Pulmonary artery endothelial cell (primary cell): ENCODE measurements at regions not wholly inside any gene's neighbourhood (a gene's known extent, or its start where the extent isn't known, plus 50 kb on each side); places are given as distances from the start of the nearest gene placed in this dataset.
"Not testable (repeated sequence)": the region's sequence is repeated elsewhere in the genome, so short reads cannot be mapped to it uniquely, and the experiment has no call there.

Source experiments
- DNase-seq: peaks from one replicate; pipeline ENCODE4 v3.0.0-alpha.2; 2011; ENCODE audit warnings: low read depth, low spot score

GRCh38 chr9:26789959-26790358 is 102.6 kb downstream of the CAAP1 start:
- DNase-seq: no peak

DNA sequence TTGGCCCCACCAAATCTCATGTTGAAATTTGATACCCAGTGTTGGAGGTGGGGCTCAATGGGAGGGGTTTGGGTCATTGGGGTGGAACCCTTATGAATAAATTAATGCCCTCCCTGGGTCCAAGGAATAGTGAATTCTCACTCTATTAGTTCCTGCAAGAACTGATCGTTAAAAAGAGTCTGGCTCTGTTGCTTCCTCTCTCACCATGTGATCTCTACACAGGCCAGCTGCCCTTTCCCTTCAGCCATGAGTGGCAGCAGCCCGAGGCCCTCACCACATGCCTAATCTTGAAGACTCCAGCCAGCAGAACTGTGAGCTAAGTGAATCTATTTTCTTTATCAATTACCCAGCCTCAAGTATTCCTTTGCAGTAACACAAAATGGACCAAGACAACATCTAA is 106.0 kb downstream of the CAAP1 start:
- no peak for DNase-seq

- no peak for DNase-seq
Measured at GRCh38 chr9:26782899-26783298, 109.7 kb downstream of the CAAP1 start.

GRCh38 chr9:26781906-26782305 is 110.7 kb downstream of the CAAP1 start:
- no peak for DNase-seq

DNA sequence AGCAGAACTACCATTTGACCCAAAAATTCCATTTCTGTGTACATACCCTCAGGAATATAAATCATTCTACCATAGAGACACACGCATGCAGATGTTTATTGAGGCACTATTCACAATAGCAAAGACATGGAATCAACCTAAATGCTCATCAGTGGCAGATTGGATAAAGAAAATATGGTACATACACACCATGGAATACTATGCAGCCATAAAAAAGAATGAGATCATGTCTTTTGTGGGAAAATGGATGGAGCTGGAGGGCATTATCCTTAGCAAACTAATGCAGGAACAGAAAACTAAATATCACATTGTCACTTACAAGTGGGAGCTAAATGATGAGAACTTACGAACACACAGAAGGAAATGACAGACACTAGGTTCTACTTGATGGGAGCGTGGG is 112.3 kb downstream of the CAAP1 start:
- DNase-seq: not testable (repeated sequence)

DNA sequence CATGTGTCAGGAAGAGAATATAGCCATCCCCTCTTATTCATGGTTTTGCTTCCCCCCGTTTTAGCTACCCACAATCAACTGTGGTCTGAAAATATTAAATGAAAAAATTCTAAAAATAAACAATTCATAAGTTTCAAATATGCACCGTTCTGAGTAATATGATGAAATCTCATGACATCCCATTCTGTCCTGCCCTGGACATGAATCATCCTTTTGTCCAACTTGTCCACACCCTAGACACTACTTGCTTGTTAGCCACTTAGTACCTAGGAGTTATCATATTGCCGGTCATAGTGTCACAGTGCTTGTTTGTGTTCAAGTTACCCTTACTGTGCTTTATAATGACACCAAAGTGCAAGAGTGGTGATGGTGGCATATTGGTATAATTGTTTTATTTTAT is 113.5 kb downstream of the CAAP1 start:
- DNase-seq: no peak

GRCh38 chr9:26775391-26775790 is 117.2 kb downstream of the CAAP1 start:
- DNase-seq: no peak

GRCh38 chr9:26773056-26773455 is 119.5 kb downstream of the CAAP1 start:
- DNase-seq: no peak

GRCh38 chr9:26770821-26771220 is 121.8 kb downstream of the CAAP1 start:
- no peak for DNase-seq

DNA sequence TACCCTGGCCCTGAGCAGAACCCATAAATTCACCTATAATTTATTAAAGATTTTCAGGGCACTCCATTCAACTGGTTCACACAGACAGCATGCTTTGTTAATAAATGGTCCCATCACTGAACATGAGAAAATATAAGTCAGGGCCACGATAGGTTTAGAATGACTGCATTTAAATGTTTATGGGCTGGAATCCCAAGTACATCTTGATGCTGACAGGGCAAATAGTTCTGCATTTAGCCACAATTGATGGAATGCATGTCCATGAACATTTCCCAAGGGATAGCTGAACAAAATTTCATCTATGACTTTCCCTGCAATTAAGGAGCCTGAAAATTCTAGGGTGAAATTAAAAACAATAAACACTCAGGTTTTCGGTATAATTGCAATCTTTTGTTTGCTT is 124.5 kb downstream of the CAAP1 start:
- no peak for DNase-seq

GRCh38 chr9:26760675-26761074 is 131.9 kb downstream of the CAAP1 start:
- DNase-seq: no peak

DNA sequence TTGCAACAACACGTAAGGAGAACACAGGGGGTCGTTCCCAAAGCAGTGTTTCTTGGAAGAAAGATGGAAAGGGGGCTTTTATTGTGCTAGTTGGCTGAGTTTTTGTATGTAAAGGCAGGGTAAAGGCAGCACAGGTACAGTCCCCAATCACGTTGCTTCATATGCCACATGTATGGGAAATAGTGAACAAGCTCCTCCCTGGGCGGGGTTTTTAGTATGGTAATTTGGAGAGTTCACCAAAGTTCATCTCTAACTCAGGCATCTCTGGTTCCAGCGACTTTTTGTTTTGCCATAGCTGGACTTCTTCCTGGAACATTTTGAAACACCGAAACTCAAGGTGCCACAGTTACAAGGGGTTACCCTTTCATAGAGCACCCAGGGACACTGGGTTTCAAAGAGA is 133.9 kb downstream of the CAAP1 start:
- no peak for DNase-seq

- DNase-seq: no peak
Measured at GRCh38 chr9:26756881-26757280, 135.7 kb downstream of the CAAP1 start.

DNA sequence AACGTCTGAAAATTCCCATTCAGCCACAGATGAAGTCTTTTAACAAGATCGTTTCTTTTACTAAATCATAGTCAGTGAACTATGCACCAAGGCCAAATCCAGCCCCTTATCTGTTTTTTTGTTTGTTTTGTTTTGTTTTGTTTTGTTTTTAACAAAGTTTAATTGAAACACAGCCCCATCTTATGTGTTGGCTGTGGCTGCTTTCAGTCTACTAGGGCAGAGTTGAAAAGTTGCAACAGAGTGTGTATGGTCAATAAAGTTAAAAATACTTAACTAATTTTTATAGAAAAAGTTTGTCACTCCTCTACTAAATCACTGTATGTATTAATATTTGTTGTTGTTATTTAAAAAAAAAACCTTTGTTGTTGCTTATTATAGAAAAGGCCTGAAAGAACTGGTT is 137.1 kb downstream of the CAAP1 start:
- no peak for DNase-seq

GRCh38 chr9:26754509-26755164 is 138.0 kb downstream of the CAAP1 start:
- DNase-seq: no peak

GRCh38 chr9:26753971-26754370 is 138.6 kb downstream of the CAAP1 start:
- DNase-seq: no peak

- DNase-seq: no peak
Measured at GRCh38 chr9:26750162-26750561, 142.4 kb downstream of the CAAP1 start.

- DNase-seq: no peak
Measured at GRCh38 chr9:26748449-26749058, 144.0 kb downstream of the CAAP1 start.

DNA sequence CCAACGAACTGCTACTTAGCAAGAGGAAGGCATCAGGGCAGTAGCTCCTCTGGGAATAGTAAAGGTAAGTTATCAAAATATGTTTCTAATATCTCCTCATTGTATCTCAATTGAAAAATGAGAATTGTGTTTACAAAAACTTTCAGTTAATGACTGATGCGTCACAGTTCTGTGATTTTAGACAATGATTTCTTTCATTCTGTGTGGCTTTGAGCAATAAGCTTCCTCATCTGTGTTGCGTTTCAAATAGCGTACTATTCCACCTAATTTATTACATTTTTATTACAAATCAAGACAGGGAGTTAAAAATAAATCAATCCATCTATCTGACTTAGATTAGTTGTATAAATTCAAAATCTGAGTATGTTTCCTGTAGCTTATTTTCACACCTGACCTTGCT is 145.0 kb downstream of the CAAP1 start:
- no peak for DNase-seq

DNA sequence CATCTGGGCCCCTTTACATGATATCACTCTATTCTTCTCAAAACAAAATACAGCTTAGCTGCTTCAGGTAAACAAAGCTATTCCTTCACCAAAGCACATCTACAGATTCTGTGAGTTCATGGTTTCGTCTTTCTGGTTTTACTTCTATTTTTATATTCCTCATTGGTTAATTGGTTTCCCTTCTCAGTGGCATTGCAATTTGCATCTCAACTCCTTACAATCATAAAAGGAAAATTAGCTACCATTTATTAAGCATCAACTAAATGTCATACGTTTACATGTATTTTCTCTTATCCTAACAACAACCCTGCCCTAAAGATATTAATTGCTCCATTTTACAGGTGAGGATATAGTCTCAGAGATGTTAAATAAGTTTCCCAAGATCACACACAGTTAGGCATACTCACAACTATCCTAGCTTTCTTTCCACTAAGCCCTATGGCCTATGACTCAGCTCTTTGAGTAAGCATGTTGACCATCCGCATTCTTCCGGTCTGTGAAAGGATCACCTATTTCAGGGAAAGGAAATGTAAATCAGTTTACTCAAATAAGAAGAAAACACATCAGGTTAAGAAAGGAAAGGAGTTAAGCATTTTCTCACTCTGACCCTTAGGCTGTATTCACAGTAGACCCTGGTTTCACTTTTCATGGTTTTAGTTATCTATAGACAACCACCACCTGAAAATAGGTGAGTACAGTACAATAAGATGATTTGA is 146.1 kb downstream of the CAAP1 start:
- no peak for DNase-seq

DNA sequence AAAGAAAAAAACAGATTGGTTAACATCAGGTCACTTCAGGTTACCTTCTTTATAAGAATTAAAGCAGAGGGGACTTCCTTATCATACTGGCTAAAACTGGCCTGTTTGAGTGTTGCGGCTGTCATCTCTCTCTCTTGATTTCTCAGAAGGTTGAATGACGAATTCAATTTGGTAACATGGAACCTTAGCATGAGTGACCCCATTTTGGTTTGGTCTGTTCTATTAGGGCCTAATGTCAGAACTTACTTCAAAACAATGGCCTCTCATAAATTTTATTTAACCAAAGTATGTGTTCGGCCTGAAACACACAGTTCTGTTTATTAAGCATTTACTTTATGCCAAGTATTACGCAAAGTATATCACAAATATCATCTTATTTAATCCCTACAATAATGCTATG is 147.5 kb downstream of the CAAP1 start:
- no peak for DNase-seq

- DNase-seq: no peak
Measured at GRCh38 chr9:26744191-26744965, 148.2 kb downstream of the CAAP1 start.
